Keratinocyte (primary cell): ENCODE measurements at regions not wholly inside any gene's neighbourhood (a gene's known extent, or its start where the extent isn't known, plus 50 kb on each side); places are given as distances from the start of the nearest gene placed in this dataset.

Source experiments
- CTCF ChIP-seq, 3 experiments: IDR thresholded peaks in 1 of 3; conservative IDR thresholded peaks in 1 of 3; optimal IDR thresholded peaks in 1 of 3; 2 replicates in 2 of 3; 3 replicates in 1 of 3; pipeline versions ENCODE3 to v1.5.1; 2011; ENCODE audit warnings: low read length in 3 of 3, mild to moderate bottlenecking in 3 of 3, moderate library complexity in 2 of 3, control low read depth in 1 of 3, inconsistent platforms in 1 of 3; ENCODE audit not compliant: insufficient read depth in 2 of 3; ENCODE audit errors: extremely low read depth in 1 of 3
- EZH2 ChIP-seq: IDR thresholded peaks from one replicate; pipeline ENCODE4 v1.6.1; 2012; ENCODE audit warnings: inconsistent platforms, mild to moderate bottlenecking, low read length, moderate library complexity

- TF ChIP-seq EZH2: no peak
- TF ChIP-seq CTCF (optimal IDR thresholded peaks at IDR 0.05 in 1 of 3, IDR thresholded peaks at IDR 0.05 in 1 of 3, conservative IDR thresholded peaks at IDR 0.05 in 1 of 3; ENCODE audit: extremely low read depth in 1 of 3, insufficient read depth in 2 of 3, low read length in 3 of 3): no peak
These were observed 165.0 kb upstream of the SMIM21 start for GRCh38 chr18:75592527-75592926.
